ENCODE measurements at regions not wholly inside any gene's neighbourhood (a gene's known extent, or its start where the extent isn't known, plus 50 kb on each side); places are given as distances from the start of the nearest gene placed in this dataset.

DNA sequence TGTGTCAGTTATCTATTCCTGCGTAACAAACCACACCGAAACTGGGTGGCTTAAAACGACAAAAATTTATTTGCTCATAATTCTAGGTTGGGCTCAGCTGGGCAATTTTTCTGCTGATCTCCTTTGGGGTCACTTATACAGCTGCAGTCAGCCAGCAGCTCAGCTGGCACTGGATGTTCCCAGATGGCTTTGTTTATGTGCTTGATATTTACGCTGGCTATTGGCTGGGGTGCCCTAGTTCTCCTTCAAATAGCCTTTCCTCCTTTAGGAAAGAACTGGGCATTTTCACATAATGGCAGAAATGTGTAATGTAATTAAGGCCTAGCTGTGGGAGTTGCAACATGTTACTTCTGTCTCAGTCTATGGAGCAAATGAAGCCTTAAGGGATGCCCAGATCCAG lies 142.2 kb downstream of the B3GNT2 start:
- Histone ChIP-seq H3K79me2 (ENCODE audit: insufficient read depth, low read length) (no peaks in the 10 kb centered on the region), H3K9me2 (replicated peaks; ENCODE audit: low read depth, low read length) (no peaks in the 10 kb centered on the region), H3K4me1 (ENCODE audit: insufficient read depth, low read length, poor library complexity, severe bottlenecking) (peaks cover 41% of the 10 kb centered on the region), H3K9me3 (ENCODE audit: insufficient read depth, low read depth, low read length) (no peaks in the 10 kb centered on the region), H3K4me2 (ENCODE audit: low read depth, low read length, poor library complexity, severe bottlenecking) (no peak overlapping the region), H3K4me3 (ENCODE audit: low read length, poor library complexity, severe bottlenecking) (no peak overlapping the region), H3K36me3 (ENCODE audit: insufficient read depth, low read length) (no peaks in the 10 kb centered on the region), H4K20me1 (ENCODE audit: insufficient read depth, low read length, poor library complexity, severe bottlenecking) (no peaks in the 10 kb centered on the region), H3K9ac (ENCODE audit: low read depth, low read length, poor library complexity, severe bottlenecking) (no peak overlapping the region), H3K27me3 (ENCODE audit: insufficient read depth, low read length, poor library complexity, severe bottlenecking) (no peaks in the 10 kb centered on the region), H2AFZ (ENCODE audit: low read length) (no peak overlapping the region), H3F3A (ENCODE audit: low read depth) (no peaks in the 10 kb centered on the region)
- TF ChIP-seq EZH2phosphoT487 (IDR thresholded peaks at IDR 0.05; ENCODE audit: borderline replicate concordance): no peak
- TF ChIP-seq, protein P1, sequence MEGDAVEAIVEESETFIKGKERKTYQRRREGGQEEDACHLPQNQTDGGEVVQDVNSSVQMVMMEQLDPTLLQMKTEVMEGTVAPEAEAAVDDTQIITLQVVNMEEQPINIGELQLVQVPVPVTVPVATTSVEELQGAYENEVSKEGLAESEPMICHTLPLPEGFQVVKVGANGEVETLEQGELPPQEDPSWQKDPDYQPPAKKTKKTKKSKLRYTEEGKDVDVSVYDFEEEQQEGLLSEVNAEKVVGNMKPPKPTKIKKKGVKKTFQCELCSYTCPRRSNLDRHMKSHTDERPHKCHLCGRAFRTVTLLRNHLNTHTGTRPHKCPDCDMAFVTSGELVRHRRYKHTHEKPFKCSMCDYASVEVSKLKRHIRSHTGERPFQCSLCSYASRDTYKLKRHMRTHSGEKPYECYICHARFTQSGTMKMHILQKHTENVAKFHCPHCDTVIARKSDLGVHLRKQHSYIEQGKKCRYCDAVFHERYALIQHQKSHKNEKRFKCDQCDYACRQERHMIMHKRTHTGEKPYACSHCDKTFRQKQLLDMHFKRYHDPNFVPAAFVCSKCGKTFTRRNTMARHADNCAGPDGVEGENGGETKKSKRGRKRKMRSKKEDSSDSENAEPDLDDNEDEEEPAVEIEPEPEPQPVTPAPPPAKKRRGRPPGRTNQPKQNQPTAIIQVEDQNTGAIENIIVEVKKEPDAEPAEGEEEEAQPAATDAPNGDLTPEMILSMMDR (conservative IDR thresholded peaks at IDR 0.05; ENCODE audit: low read length): no peak

GRCh38 chr2:62337403-62337802 lies 141.5 kb downstream of the B3GNT2 start:
- Histone ChIP-seq H3K4me1 (ENCODE audit: insufficient read depth, low read length, poor library complexity, severe bottlenecking) (peaks cover 46% of the 10 kb centered on the region), H3K27me3 (ENCODE audit: insufficient read depth, low read length, poor library complexity, severe bottlenecking) (no peaks in the 10 kb centered on the region)
- TF ChIP-seq EZH2phosphoT487 (IDR thresholded peaks at IDR 0.05; ENCODE audit: borderline replicate concordance): no peak
- TF ChIP-seq, protein P1 (conservative IDR thresholded peaks at IDR 0.05; ENCODE audit: low read length): no peak

DNA sequence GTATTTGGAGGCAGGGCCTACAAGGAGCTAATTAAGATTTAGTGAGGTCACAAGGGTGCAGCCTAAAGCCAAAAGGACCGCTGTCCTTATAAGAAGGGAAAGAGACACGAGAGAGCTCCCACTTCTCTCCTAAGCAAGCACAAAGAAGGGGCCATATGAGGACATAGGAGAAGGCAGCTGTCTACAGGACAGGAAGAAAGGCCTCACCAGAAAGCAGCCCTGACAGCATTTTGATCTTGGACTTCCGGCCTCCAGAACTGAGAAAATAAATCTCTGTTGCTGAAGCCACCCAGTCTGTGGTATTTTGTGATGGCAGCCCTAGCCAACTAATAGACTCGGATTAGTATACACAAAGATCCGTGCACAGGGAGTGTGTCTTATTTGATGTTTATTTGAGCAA lies 139.7 kb downstream of the B3GNT2 start:
- no peaks in the 10 kb centered on the region; the same call in 1 of the 2 replicates for H3F3A ChIP-seq (ENCODE audit: low read depth)
- H3K4me2 ChIP-seq (ENCODE audit: low read depth, low read length, poor library complexity, severe bottlenecking): peak overlapping the region; percentile 6

More at GRCh38 chr2:62337403-62337802, 141.5 kb downstream of the B3GNT2 start:
- H3K9me2 ChIP-seq (replicated peaks; ENCODE audit: low read depth, low read length): no peaks in the 10 kb centered on the region
- H3K9me3 ChIP-seq (ENCODE audit: insufficient read depth, low read depth, low read length): no peaks in the 10 kb centered on the region
- H3K4me2 ChIP-seq (ENCODE audit: low read depth, low read length, poor library complexity, severe bottlenecking): no peak overlapping the region
- H3K9ac ChIP-seq (ENCODE audit: low read depth, low read length, poor library complexity, severe bottlenecking): no peak overlapping the region
- H3K4me3 ChIP-seq (ENCODE audit: low read length, poor library complexity, severe bottlenecking): no peak overlapping the region
- no peaks in the 10 kb centered on the region for H4K20me1 ChIP-seq (ENCODE audit: insufficient read depth, low read length, poor library complexity, severe bottlenecking)
- no peaks in the 10 kb centered on the region; the same call in 1 of the 2 replicates for H3F3A ChIP-seq (ENCODE audit: low read depth)
- H3K79me2 ChIP-seq (ENCODE audit: insufficient read depth, low read length): no peaks in the 10 kb centered on the region
- H3K36me3 ChIP-seq (ENCODE audit: insufficient read depth, low read length): no peaks in the 10 kb centered on the region
- no peak overlapping the region for H2AFZ ChIP-seq (ENCODE audit: low read length)

More for the DNA sequence above, 139.7 kb downstream of the B3GNT2 start:
- TF ChIP-seq, protein P1 (conservative IDR thresholded peaks at IDR 0.05; ENCODE audit: low read length): no peak
- no peak for TF ChIP-seq EZH2phosphoT487 (IDR thresholded peaks at IDR 0.05; ENCODE audit: borderline replicate concordance)
- no peaks in the 10 kb centered on the region for H3K9me2 ChIP-seq (replicated peaks; ENCODE audit: low read depth, low read length)
- H3K36me3 ChIP-seq (ENCODE audit: insufficient read depth, low read length): no peaks in the 10 kb centered on the region
- H3K79me2 ChIP-seq (ENCODE audit: insufficient read depth, low read length): no peaks in the 10 kb centered on the region
- H3K27me3 ChIP-seq (ENCODE audit: insufficient read depth, low read length, poor library complexity, severe bottlenecking): no peaks in the 10 kb centered on the region
- peak overlapping the region; percentile 42 for H3K9ac ChIP-seq (ENCODE audit: low read depth, low read length, poor library complexity, severe bottlenecking)
- H4K20me1 ChIP-seq (ENCODE audit: insufficient read depth, low read length, poor library complexity, severe bottlenecking): no peaks in the 10 kb centered on the region
- no peak overlapping the region for H2AFZ ChIP-seq (ENCODE audit: low read length)
- no peaks in the 10 kb centered on the region for H3K9me3 ChIP-seq (ENCODE audit: insufficient read depth, low read depth, low read length)
- no peak overlapping the region for H3K4me3 ChIP-seq (ENCODE audit: low read length, poor library complexity, severe bottlenecking)
- peaks cover 56% of the 10 kb centered on the region for H3K4me1 ChIP-seq (ENCODE audit: insufficient read depth, low read length, poor library complexity, severe bottlenecking)

All from Loucy (cell line).